Gastrocnemius medialis (tissue), 4 donors: ENCODE measurements at regions not wholly inside any gene's neighbourhood (a gene's known extent, or its start where the extent isn't known, plus 50 kb on each side); places are given as distances from the start of the nearest gene placed in this dataset.

ENCODE experiments used
- ATAC-seq, 2 donors: fragments of 150-250 bp; one replicate each; pipeline ENCODE4 v1.9.1; 2016
- DNase-seq, 2 donors: peaks; one replicate each; pipeline ENCODE4 v3.0.0-alpha.2; 2019
- H3K27ac ChIP-seq, 4 donors: fragments of 200-600 bp; sonication (generic); 1 replicate in 1 of 4; 2 replicates in 3 of 4; pipeline ENCODE4 v1.5.1; 2016 to 2018; ENCODE audit warnings: mild to moderate bottlenecking in 2 of 4, moderate library complexity in 1 of 4
- H3K27me3 ChIP-seq, 3 donors: fragments of 200-600 bp; sonication (generic) in 2 of 3; 1 replicate in 1 of 3; 2 replicates in 2 of 3; pipeline versions ENCODE4 v1.5.1 to v1.6.0; 2016 to 2019; ENCODE audit warnings: mild to moderate bottlenecking in 1 of 3, moderate library complexity in 1 of 3
- H3K36me3 ChIP-seq, 2 donors: fragments of 200-600 bp; sonication (generic) in 1 of 2; one replicate each; pipeline ENCODE4 v1.5.1; 2017 to 2018
- H3K4me1 ChIP-seq, 2 donors: fragments of 200-600 bp; sonication (generic) in 1 of 2; one replicate each; pipeline ENCODE4 v1.5.1; 2016 to 2017; ENCODE audit warnings: mild to moderate bottlenecking in 2 of 2
- H3K4me3 ChIP-seq, 4 donors: fragments of 200-600 bp; sonication (generic) in 3 of 4; 1 replicate in 1 of 4; 2 replicates in 3 of 4; pipeline ENCODE4 v1.5.1; 2016 to 2019; ENCODE audit warnings: mild to moderate bottlenecking in 2 of 4
- H3K9me3 ChIP-seq, 3 donors: fragments of 200-600 bp; sonication (generic) in 2 of 3; 1 replicate in 1 of 3; 2 replicates in 2 of 3; pipeline ENCODE4 v1.5.1; 2016 to 2019
- CTCF ChIP-seq, 5 experiments: fragments of 450-650 bp in 3 of 5; fragments of 200-600 bp in 2 of 5; sonication (generic) in 2 of 5; IDR thresholded peaks in 4 of 5; conservative IDR thresholded peaks in 1 of 5; 1 replicate in 4 of 5; 2 replicates in 1 of 5; pipeline ENCODE4 v1.5.1; 2016 to 2019; ENCODE audit warnings: antibody characterized with exemption in 5 of 5, mild to moderate bottlenecking in 3 of 5, moderate library complexity in 3 of 5
- POLR2A ChIP-seq, 2 donors: fragments of 450-650 bp; IDR thresholded peaks; one replicate each; pipeline ENCODE4 v1.6.1; 2017; ENCODE audit warnings: antibody characterized with exemption in 2 of 2, mild to moderate bottlenecking in 2 of 2, moderate library complexity in 2 of 2
- in situ Hi-C, 4 donors: fragments of 200-750 bp; cut with MboI; loops; one replicate each; pipeline versions ENCODE4 v1.15.0 to v1.8.0; 2017; ENCODE audit warnings: low sequenced_read_pairs in 4 of 4
- intact Hi-C: fragments of 100-400 bp; cut with DNase I; formaldehyde crosslinking; loops from one replicate; pipeline ENCODE4 v1.15.1; 2023; ENCODE audit warnings: low total_unique reads

DNA sequence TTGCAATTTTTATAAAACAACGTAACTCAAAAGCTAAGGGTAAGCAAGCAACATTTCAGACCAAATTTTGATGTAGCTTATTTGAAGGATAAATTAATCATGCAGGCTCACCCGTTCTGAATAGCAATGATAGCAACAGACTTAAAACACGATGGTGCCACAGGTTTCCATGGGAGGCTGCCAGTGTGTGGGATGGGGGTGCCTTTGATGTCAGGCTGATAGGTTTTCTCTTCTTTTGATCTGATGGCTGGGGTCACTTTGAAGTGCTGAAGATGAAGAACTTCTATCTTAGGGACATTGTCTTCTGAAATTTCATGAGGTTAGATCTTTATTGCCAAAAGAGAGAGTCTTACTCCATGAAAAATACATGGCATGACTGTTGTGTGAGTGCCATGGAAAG lies 206.8 kb downstream of the LPIN1 start:
- Histone ChIP-seq H3K4me1 (no peaks in the 10 kb centered on the region), H3K27ac (no peak overlapping the region), H3K9me3 (no peaks in the 10 kb centered on the region), H3K4me3 (no peak overlapping the region), H3K36me3 (no peaks in the 10 kb centered on the region), H3K27me3 (no peaks in the 10 kb centered on the region)
- in situ Hi-C loops (no loop called here), intact Hi-C loops (no loop called here)
- no peak for ATAC-seq
- DNase-seq = no peak
- TF ChIP-seq POLR2A (IDR thresholded peaks at IDR 0.05) (no peak), CTCF (IDR thresholded peaks at IDR 0.05 in 4 of 5, conservative IDR thresholded peaks at IDR 0.05 in 1 of 5) (no peak)

GRCh38 chr2:11955314-11955713 lies 208.9 kb downstream of the LPIN1 start:
- in situ Hi-C loops = no loop called here
- no peak for TF ChIP-seq CTCF (IDR thresholded peaks at IDR 0.05 in 4 of 5, conservative IDR thresholded peaks at IDR 0.05 in 1 of 5)
- no peak for TF ChIP-seq POLR2A (IDR thresholded peaks at IDR 0.05)
- ATAC-seq = peak; percentile 42 to 46
- H3K27ac ChIP-seq = no peak overlapping the region
- H3K4me3 ChIP-seq = no peak overlapping the region
- H3K36me3 ChIP-seq = no peaks in the 10 kb centered on the region
- intact Hi-C loops = no loop called here
- H3K9me3 ChIP-seq = no peaks in the 10 kb centered on the region
- H3K4me1 ChIP-seq = no peaks in the 10 kb centered on the region
- no peak for DNase-seq
- no peaks in the 10 kb centered on the region for H3K27me3 ChIP-seq

GRCh38 chr2:11955884-11956291 lies 209.5 kb downstream of the LPIN1 start:
- peak in 1 of 2 donors; percentile 27 for ATAC-seq

GRCh38 chr2:11962707-11963328 lies 216.4 kb downstream of the LPIN1 start:
- H3K4me1 ChIP-seq = no peaks in the 10 kb centered on the region
- H3K9me3 ChIP-seq = no peaks in the 10 kb centered on the region
- ATAC-seq (no peak), DNase-seq (no peak)
- H3K27ac ChIP-seq = no peak overlapping the region
- H3K36me3 ChIP-seq = no peaks in the 10 kb centered on the region
- in situ Hi-C loops = no loop called here
- H3K4me3 ChIP-seq = no peak overlapping the region
- intact Hi-C loops = no loop called here
- H3K27me3 ChIP-seq = no peaks in the 10 kb centered on the region
- no peak for TF ChIP-seq CTCF (IDR thresholded peaks at IDR 0.05 in 4 of 5, conservative IDR thresholded peaks at IDR 0.05 in 1 of 5)
- no peak for TF ChIP-seq POLR2A (IDR thresholded peaks at IDR 0.05)

More at GRCh38 chr2:11955884-11956291, 209.5 kb downstream of the LPIN1 start:
- Histone ChIP-seq H3K27ac (no peak overlapping the region), H3K36me3 (no peaks in the 10 kb centered on the region), H3K4me3 (no peak overlapping the region), H3K27me3 (no peaks in the 10 kb centered on the region), H3K4me1 (no peaks in the 10 kb centered on the region), H3K9me3 (no peaks in the 10 kb centered on the region)
- in situ Hi-C loops = no loop called here
- no peak for DNase-seq
- TF ChIP-seq POLR2A (IDR thresholded peaks at IDR 0.05) = no peak
- TF ChIP-seq CTCF (IDR thresholded peaks at IDR 0.05 in 4 of 5, conservative IDR thresholded peaks at IDR 0.05 in 1 of 5) = no peak
- intact Hi-C loops = no loop called here

DNA sequence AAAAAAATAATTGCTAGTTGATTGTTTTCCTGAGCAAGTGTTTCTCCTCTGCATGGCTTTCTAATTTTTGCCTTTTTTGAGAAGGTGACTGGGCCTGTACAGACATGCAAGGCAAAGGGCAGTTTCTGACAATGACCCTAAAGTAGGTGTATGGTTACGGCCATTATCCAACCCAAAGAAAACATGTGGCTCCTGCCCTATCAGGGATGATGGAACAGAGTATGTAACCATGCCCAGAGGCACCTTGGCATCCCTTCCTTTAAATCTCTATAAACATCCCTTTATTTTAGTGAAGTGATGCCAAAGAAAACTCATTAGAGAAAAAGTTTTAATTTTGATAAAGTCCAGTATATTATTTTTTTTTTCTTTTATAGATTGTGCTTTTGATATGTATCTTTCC lies 217.5 kb downstream of the LPIN1 start:
- Histone ChIP-seq H3K36me3 (no peaks in the 10 kb centered on the region), H3K27ac (no peak overlapping the region), H3K9me3 (no peaks in the 10 kb centered on the region), H3K4me3 (no peak overlapping the region), H3K4me1 (no peaks in the 10 kb centered on the region), H3K27me3 (no peaks in the 10 kb centered on the region)
- ATAC-seq = no peak
- intact Hi-C loops (no loop called here), in situ Hi-C loops (no loop called here)
- no peak for DNase-seq
- TF ChIP-seq POLR2A (IDR thresholded peaks at IDR 0.05) (no peak), CTCF (IDR thresholded peaks at IDR 0.05 in 4 of 5, conservative IDR thresholded peaks at IDR 0.05 in 1 of 5) (no peak)
